HG03095 (cell line): ENCODE measurements at regions not wholly inside any gene's neighbourhood (a gene's known extent, or its start where the extent isn't known, plus 50 kb on each side); places are given as distances from the start of the nearest gene placed in this dataset.

ENCODE experiments used
- ATAC-seq: cut with Tn5 transposase; IDR thresholded peaks from one replicate; pipeline ENCODE4 v1.9.1; 2021; ENCODE audit warnings: moderate library complexity; ENCODE audit not compliant: unreplicated experiment

GRCh38 chr3:43783987-43784639 is 93.4 kb downstream of the ABHD5 start:
- no peak for ATAC-seq

- no peak for ATAC-seq
Observed at GRCh38 chr3:43784640-43785011, 93.9 kb downstream of the ABHD5 start.

DNA sequence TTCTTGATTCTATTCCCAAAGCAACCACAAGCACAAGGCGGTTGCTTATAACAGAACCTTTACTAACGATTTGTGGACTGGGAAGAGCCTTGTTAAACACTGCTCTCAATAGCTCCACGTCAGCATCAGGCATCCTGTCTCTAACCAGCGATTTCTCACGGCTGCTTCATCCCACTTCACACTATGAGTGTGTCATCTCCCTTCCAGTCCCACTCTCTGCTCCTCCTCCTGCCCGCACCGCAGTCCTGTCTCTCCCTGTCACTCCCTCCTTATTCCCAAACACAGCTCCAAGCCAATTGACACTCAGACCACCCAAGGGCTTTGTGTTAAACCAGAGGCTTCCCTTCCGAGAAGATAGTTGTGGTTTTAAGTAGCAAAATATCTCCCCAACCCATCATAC is 94.8 kb downstream of the ABHD5 start:
- no peak for ATAC-seq

GRCh38 chr3:43786102-43786501 is 95.4 kb downstream of the ABHD5 start:
- ATAC-seq: no peak

DNA sequence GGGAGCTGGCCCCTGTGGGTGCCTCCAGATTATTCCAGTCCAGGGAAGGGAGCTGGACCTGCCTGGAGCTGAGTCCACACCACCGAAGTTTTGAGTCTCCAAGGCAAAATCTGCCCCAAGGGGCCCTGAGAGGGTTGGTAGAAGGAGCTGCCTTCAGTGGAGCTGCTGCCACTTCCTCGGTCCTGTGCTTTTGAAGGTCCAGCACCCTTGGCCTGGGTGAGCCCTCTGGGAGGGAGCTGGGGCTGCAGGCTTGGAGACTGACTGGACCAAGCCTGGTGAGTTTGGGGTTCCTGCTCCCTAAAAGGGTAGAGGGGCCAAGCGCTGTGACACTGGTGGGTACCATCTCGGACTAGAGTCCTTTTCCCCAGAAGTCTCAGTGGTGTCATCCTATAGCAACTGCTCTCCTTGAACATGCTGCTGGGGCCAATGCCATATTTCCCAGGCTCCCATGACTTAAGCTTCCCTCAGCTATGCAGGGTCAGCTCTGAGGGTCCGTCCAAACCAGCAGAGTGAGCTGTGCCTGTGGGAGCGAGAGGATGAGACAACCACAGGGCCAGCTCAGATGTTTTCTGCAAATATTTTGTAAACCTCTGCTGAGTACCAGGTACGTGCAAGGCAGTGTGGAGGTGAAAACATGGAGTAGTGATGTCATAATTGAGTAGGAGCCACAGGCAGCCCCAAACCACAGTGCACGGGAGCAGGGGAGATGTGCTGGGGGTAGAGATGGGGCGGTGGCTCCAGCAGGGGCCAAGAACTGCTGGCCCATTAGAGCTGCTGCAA is 96.0 kb downstream of the ABHD5 start:
- no peak for ATAC-seq

DNA sequence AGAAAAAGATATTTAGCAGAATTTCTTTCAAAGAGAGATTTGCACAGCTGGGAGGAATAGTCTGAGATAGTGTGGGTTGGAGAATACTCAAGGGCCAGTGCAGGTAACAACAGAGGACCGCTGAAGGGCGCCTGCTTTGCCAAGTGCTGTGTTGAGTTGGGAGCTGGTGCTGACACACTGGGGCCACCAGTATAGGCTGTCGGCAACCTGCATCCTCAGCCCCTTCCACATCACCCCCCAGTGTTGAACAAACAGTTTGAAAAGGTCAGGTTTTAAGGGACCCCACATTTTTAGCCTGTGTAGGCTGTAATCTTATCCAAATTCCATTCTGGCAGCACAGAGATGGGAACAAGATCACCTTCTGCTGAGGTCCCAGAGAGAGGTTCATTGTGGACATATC is 96.6 kb downstream of the ABHD5 start:
- no peak for ATAC-seq

- ATAC-seq: no peak
Observed at GRCh38 chr3:43789028-43789427, 98.3 kb downstream of the ABHD5 start.

- ATAC-seq: no peak
Observed at GRCh38 chr3:43790060-43790459, 99.3 kb downstream of the ABHD5 start.

- no peak for ATAC-seq
Observed at GRCh38 chr3:43790476-43790875, 99.7 kb downstream of the ABHD5 start.

DNA sequence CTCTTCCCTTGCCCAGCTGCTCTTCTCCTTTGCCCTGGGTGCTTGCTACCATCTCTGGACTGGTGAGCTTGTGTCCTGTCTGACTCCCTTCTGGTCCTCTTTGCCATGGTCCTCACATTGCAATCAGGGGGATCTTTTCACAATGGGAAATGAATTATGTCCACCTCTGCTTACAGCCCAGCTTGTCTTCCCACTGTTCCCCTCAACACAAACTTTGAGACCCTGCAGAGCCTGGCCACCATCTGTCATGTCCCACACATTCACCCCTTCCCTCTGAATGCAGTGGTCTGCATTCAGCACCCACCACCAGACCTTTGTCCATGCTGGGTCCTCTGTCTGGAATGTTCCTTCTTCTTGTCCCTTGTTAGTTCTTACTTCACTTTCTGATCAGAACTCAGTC is 100.5 kb downstream of the ABHD5 start:
- no peak for ATAC-seq

DNA sequence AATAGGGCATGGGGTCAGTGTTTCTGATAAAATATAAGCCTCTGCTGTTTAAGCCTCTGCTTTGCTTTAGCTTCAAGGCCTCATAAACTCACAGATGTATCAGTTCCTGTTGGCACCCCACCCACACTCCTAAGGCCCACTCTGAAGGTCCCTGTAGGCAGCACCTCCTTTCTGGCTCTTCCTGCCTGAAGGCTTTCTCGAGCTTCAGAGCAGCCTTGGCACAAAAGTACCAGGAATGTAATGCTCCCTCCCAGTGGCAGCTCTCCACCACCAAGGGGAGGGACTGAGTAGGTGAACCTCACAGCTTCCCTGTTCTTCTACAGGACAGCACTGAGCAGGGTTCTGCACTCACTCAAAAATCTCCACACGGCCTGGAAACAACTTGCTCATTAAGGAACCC is 102.2 kb downstream of the ABHD5 start:
- ATAC-seq: no peak

- ATAC-seq: no peak
Observed at GRCh38 chr3:43793648-43794372, 103.1 kb downstream of the ABHD5 start.

- no peak for ATAC-seq
Observed at GRCh38 chr3:43794776-43795175, 104.0 kb downstream of the ABHD5 start.

- no peak for ATAC-seq
Observed at GRCh38 chr3:43795491-43795890, 104.8 kb downstream of the ABHD5 start.

GRCh38 chr3:43796041-43796596 is 105.4 kb downstream of the ABHD5 start:
- no peak for ATAC-seq

DNA sequence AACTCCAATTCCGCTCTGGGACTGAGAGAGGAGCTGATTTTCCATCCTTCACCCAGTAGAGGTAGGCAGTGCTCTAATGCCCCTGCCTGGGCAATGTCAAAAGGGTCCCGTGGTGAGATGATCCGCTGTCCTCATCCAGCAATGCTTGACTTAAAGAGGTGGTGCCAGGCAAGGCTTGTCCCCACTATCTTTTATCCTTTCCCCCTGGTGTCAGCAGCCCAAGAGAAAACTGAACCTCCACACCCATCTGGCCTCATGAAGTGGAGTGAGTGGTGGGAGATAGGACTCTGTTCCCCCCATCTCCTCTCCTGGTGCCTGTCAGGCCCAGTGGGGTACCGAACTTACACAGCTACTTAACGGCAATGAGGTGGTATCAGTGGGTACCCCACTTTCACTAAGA is 107.1 kb downstream of the ABHD5 start:
- ATAC-seq: no peak

DNA sequence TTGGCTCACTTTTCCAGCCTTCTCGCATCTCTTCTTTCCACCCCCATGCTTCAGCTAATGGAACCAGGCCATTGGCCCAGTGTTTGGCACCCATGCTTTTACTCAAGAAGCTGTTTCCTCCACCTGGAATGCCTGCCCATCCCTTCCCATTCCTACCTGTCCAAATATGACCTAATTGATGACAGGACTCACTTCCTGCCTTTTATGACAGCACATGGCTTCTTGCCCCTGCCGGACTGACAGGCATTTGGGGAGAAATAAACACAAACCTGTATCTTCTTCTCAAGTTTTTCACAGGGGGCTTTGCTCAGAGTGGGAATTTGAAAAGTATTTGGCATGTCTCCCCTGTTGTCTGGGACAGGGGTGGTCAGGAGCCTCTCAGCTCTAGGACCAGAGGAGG is 120.1 kb downstream of the ABHD5 start:
- no peak for ATAC-seq

DNA sequence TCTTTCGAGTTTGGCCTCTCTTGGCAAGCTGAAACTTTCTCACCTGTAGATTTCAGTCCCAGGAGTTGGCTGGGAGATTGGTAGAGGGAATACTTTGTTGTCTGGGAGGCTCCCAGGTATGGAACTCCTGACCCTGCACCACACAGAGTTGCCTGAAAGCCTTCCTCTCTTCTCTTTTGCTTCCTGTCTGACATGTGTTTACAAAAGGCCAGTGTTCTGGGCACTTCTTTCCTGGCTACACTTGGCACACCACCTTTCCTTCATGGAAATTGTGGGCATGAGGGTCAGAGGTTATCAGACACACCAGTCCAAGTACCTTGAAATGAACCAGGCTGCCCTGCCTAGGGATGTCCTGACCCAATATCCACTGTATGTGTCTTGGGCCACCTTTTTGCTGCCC is 123.7 kb downstream of the ABHD5 start:
- ATAC-seq: no peak

DNA sequence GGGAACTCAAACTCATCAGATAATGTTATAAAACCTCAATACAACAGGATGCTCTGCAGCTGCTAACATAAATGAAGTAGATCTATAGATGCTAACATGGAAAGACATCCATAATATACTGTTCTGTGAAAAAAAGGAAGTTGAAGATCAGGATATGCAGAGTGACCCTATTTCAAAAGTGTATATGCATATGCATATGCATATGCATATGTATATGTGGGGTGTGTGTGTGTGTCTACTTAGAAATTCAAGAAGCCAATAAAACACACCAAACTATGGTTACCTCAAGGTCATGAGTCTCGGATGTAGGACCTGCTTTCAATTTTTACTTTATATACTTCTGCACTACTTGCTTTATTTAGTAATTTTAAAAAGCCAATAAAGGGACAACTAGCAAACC is 125.6 kb downstream of the ABHD5 start:
- no peak for ATAC-seq

DNA sequence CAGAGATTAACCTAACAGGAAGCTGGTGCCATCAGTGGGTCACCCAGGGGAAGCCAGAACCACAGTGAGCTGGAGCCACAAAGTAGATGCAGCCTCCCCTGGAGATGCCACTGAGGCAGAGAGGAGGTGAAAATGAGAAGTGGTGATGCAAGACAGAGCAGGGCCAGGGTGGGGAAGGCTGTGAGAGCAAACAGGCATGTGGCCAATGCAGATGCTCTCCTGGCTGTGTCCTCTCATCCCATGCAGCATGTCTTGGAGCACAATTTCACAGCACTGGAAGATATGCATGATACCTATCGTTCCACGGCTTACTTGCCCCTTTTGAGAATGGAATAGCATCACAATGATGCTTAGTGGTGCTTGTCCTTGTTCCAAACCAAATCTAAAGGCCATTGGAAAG is 126.3 kb downstream of the ABHD5 start:
- no peak for ATAC-seq

- ATAC-seq: no peak
Observed at GRCh38 chr3:43817825-43818224, 127.1 kb downstream of the ABHD5 start.

DNA sequence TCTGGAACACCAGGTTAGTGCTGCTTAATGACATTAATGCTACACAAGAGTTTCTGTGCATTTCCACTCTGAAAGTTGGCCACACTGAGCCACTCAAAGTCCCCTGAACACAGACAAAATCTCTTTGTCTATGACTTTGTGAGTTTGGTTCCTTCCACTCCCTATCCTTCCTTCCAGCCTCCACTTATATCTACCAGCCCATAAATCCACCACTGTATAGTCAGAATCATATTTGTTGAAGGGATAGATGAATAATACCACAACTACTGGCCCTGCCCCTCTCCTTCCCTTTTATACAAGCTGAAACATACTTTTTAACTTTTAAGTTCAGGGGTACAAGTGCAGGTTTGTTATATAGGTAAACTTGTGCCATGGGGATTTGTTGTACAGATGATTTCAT is 127.5 kb downstream of the ABHD5 start:
- ATAC-seq: no peak
